Peyer's patch (tissue), 4 donors: ENCODE measurements at regions not wholly inside any gene's neighbourhood (a gene's known extent, or its start where the extent isn't known, plus 50 kb on each side); places are given as distances from the start of the nearest gene placed in this dataset.

Experiments
- CTCF ChIP-seq, 6 experiments: fragments of 450-650 bp in 4 of 6; fragments of 200-600 bp in 2 of 6; sonication (generic) in 1 of 6; IDR thresholded peaks; one replicate each; pipeline ENCODE4 v1.5.1; 2017 to 2019; ENCODE audit warnings: antibody characterized with exemption in 6 of 6, mild to moderate bottlenecking in 3 of 6, moderate library complexity in 1 of 6
- POLR2A ChIP-seq, 2 donors: fragments of 450-650 bp; IDR thresholded peaks; one replicate each; pipeline ENCODE4 v1.5.1; 2017; ENCODE audit warnings: antibody characterized with exemption in 2 of 2, mild to moderate bottlenecking in 2 of 2, moderate library complexity in 2 of 2

- TF ChIP-seq CTCF (IDR thresholded peaks at IDR 0.05) (no peak), POLR2A (IDR thresholded peaks at IDR 0.05) (no peak)
Measured at GRCh38 chr9:89674667-89675057, 69.8 kb downstream of the GADD45G start.
